AG10803 (cell line): ENCODE measurements at regions not wholly inside any gene's neighbourhood (a gene's known extent, or its start where the extent isn't known, plus 50 kb on each side); places are given as distances from the start of the nearest gene placed in this dataset.

Source experiments
- DNase-seq: peaks from one replicate; pipeline ENCODE4 v3.0.0; 2010; ENCODE audit warnings: low read depth
- H3K4me3 ChIP-seq: 2 replicates; pipeline ENCODE4 v1.5.1; 2011; ENCODE audit warnings: mild to moderate bottlenecking, low read length, control low read depth
- TF ChIP-seq, protein P1 (sequence below): conservative IDR thresholded peaks from 2 replicates; pipeline ENCODE4 v1.5.1; 2011; ENCODE audit warnings: mild to moderate bottlenecking, low read length, control low read depth, inconsistent platforms

- TF ChIP-seq, protein P1, sequence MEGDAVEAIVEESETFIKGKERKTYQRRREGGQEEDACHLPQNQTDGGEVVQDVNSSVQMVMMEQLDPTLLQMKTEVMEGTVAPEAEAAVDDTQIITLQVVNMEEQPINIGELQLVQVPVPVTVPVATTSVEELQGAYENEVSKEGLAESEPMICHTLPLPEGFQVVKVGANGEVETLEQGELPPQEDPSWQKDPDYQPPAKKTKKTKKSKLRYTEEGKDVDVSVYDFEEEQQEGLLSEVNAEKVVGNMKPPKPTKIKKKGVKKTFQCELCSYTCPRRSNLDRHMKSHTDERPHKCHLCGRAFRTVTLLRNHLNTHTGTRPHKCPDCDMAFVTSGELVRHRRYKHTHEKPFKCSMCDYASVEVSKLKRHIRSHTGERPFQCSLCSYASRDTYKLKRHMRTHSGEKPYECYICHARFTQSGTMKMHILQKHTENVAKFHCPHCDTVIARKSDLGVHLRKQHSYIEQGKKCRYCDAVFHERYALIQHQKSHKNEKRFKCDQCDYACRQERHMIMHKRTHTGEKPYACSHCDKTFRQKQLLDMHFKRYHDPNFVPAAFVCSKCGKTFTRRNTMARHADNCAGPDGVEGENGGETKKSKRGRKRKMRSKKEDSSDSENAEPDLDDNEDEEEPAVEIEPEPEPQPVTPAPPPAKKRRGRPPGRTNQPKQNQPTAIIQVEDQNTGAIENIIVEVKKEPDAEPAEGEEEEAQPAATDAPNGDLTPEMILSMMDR = no peak; the same call in 1 of the 2 replicates
- H3K4me3 ChIP-seq = no peak overlapping the region
- DNase-seq = no peak
These were observed 791.9 kb upstream of the CDH6 start for GRCh38 chr5:30401479-30402058.

DNA sequence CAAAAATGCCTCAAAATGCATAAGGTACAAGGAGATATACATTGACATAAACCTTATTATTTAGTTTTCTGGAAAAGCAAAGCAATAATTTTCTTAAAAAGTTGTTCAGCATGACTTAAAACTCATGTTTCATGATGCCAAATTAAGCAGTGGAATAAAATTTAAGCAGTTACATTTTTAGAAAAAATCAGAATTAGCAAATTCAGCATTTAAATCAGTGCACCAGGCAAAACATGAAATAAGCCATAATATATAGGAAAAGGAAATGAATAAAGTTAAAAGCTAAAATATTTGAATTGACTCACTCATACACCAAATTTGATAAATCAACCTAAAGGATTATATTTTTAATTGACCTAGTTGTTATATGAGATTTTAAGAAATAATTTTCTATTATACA, 795.1 kb upstream of the CDH6 start:
- no peak for DNase-seq
- TF ChIP-seq, protein P1 = no peak
- H3K4me3 ChIP-seq = no peak overlapping the region

GRCh38 chr5:30392897-30393296, 800.6 kb upstream of the CDH6 start:
- no peak overlapping the region for H3K4me3 ChIP-seq
- TF ChIP-seq, protein P1 = no peak
- no peak for DNase-seq

GRCh38 chr5:30390095-30390494, 803.4 kb upstream of the CDH6 start:
- TF ChIP-seq, protein P1 = no peak
- H3K4me3 ChIP-seq = no peak overlapping the region
- no peak for DNase-seq

DNA sequence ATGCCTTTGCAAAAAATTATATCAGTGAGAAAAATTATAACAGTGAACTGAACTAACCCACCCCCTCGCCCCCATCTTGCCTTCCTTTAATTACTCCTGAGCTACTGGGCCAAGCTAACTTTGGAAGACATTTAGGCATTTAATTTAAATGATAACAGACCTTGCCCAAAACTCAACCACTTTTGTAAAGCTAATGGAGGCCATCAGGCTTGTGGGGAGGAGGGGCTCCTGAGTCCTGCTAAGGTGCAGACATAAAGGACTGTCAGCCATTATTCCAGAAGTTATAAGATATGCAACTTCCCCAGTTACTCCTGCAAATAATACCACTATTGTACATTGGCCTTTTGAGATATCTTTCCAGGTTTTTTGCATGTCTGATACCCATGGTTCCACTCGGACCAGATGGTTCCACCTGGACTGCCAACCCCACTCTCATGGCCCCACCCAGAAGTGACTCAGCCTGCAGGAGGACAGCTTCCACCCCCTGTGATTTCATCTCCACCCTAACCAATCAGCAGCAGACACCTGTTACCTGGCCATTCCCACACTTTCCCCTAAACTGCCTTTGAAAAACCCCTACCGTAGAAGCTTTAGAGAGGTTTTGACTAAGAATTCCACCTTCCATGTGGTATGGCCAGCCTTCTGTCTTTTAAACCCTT, 805.4 kb upstream of the CDH6 start:
- TF ChIP-seq, protein P1 = no peak
- no peak for DNase-seq
- no peak overlapping the region for H3K4me3 ChIP-seq

DNA sequence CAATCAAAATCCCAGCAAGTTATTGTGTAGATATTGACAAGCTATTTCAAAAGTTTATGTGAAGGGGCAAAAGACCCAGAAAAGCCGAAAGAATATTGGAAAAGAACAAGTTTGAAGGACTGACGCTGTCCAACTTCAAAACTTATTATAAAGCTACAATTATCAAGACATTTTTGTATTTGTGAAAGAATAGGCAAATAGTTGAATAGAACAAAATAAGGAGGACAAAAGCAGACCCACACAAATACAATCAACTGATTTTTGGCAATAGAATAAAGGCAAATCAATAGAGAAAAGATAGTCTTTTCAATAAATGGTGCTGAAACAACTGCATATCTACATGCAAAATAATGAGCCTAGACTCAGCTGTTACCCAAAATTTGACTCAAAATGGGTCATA, 807.7 kb upstream of the CDH6 start:
- no peak overlapping the region for H3K4me3 ChIP-seq
- no peak for DNase-seq
- TF ChIP-seq, protein P1 = no peak

GRCh38 chr5:30384171-30384570, 809.3 kb upstream of the CDH6 start:
- DNase-seq = no peak
- H3K4me3 ChIP-seq = no peak overlapping the region
- TF ChIP-seq, protein P1 = no peak
